ENCODE measurements at regions not wholly inside any gene's neighbourhood (a gene's known extent, or its start where the extent isn't known, plus 50 kb on each side); places are given as distances from the start of the nearest gene placed in this dataset.

- no peaks in the 10 kb centered on the region for H3K4me1 ChIP-seq
- no peaks in the 10 kb centered on the region for H3K9me3 ChIP-seq
- DNase-seq (no peak), ATAC-seq (no peak)
- in situ Hi-C loops (cut with MboI; ENCODE audit: low sequenced_read_pairs in 4 of 4): no loop called here
- H3K27ac ChIP-seq: no peak overlapping the region
- TF ChIP-seq CTCF (IDR thresholded peaks at IDR 0.05 in 4 of 5, conservative IDR thresholded peaks at IDR 0.05 in 1 of 5) (no peak), POLR2A (IDR thresholded peaks at IDR 0.05) (no peak)
- no peak overlapping the region for H3K4me3 ChIP-seq
- no peaks in the 10 kb centered on the region for H3K27me3 ChIP-seq
- intact Hi-C loops (cut with DNase I; ENCODE audit: low total_unique reads): no loop called here
- no peaks in the 10 kb centered on the region for H3K36me3 ChIP-seq
Measured at GRCh38 chr12:108078428-108078827, 50.7 kb upstream of the WSCD2 start.

Data from gastrocnemius medialis (tissue), 4 donors.